Fibroblast of villous mesenchyme (primary cell): ENCODE measurements at regions not wholly inside any gene's neighbourhood (a gene's known extent, or its start where the extent isn't known, plus 50 kb on each side); places are given as distances from the start of the nearest gene placed in this dataset.
A peak's percentile ranks its signal among the peaks of the same experiment; 100 is the strongest.

Experiments used
- DNase-seq: peaks from one replicate; pipeline ENCODE4 v3.0.0-alpha.2; 2010; ENCODE audit warnings: low read depth
- H3K4me3 ChIP-seq: 2 replicates; pipeline ENCODE4 v1.5.1; 2011; ENCODE audit warnings: low read depth, mild to moderate bottlenecking, low read length
- CTCF ChIP-seq: IDR thresholded peaks from 2 replicates; pipeline ENCODE4 v1.5.1; 2012; ENCODE audit warnings: low read depth, mild to moderate bottlenecking, low read length; ENCODE audit not compliant: insufficient read depth

- DNase-seq = no peak
- H3K4me3 ChIP-seq = no peak overlapping the region
- TF ChIP-seq CTCF = peak; percentile 20
Observed at GRCh38 chr5:165497707-165498106, 1992.3 kb downstream of the MAT2B start.

- H3K4me3 ChIP-seq = peak overlapping the region; percentile 54
- TF ChIP-seq CTCF = no peak
- DNase-seq = peak; percentile 49
Observed at GRCh38 chr5:165502893-165503691, 1997.7 kb downstream of the MAT2B start.

- TF ChIP-seq CTCF = no peak
- no peak overlapping the region for H3K4me3 ChIP-seq
- no peak for DNase-seq
Observed at GRCh38 chr5:165504674-165505073, 1999.3 kb downstream of the MAT2B start.

GRCh38 chr5:165508286-165508685 lies 2002.9 kb downstream of the MAT2B start:
- H3K4me3 ChIP-seq = no peak overlapping the region
- TF ChIP-seq CTCF = no peak
- DNase-seq = no peak

GRCh38 chr5:165508861-165509260 lies 2003.4 kb downstream of the MAT2B start:
- no peak for DNase-seq
- no peak overlapping the region for H3K4me3 ChIP-seq
- TF ChIP-seq CTCF = no peak

GRCh38 chr5:165521816-165522610 lies 2016.6 kb downstream of the MAT2B start:
- no peak overlapping the region for H3K4me3 ChIP-seq
- peak; percentile 39 for DNase-seq
- no peak for TF ChIP-seq CTCF
